Endothelial cell of umbilical vein (primary cell): ENCODE measurements at regions not wholly inside any gene's neighbourhood (a gene's known extent, or its start where the extent isn't known, plus 50 kb on each side); places are given as distances from the start of the nearest gene placed in this dataset.

Source experiments
- JUN ChIP-seq: IDR thresholded peaks from 2 replicates; pipeline ENCODE4 v1.6.1; 2011; ENCODE audit warnings: borderline replicate concordance, low read depth; ENCODE audit not compliant: insufficient read length, insufficient read depth
- POLR2A ChIP-seq: IDR thresholded peaks from 2 replicates; pipeline ENCODE4 v1.6.1; 2012; ENCODE audit warnings: low read depth, mild to moderate bottlenecking, control low read depth, low read length
- TF ChIP-seq, protein P1 (sequence below), 2 donors: IDR thresholded peaks; 1 replicate in 1 of 2; 2 replicates in 1 of 2; pipeline ENCODE4 v1.5.1; 2011; ENCODE audit warnings: low read length in 2 of 2, mild to moderate bottlenecking in 2 of 2, moderate library complexity in 2 of 2, control low read depth in 1 of 2, inconsistent platforms in 1 of 2, low read depth in 1 of 2; ENCODE audit not compliant: insufficient read depth in 1 of 2; ENCODE audit errors: extremely low read depth in 1 of 2

- TF ChIP-seq POLR2A, result no peak
- TF ChIP-seq, protein P1, sequence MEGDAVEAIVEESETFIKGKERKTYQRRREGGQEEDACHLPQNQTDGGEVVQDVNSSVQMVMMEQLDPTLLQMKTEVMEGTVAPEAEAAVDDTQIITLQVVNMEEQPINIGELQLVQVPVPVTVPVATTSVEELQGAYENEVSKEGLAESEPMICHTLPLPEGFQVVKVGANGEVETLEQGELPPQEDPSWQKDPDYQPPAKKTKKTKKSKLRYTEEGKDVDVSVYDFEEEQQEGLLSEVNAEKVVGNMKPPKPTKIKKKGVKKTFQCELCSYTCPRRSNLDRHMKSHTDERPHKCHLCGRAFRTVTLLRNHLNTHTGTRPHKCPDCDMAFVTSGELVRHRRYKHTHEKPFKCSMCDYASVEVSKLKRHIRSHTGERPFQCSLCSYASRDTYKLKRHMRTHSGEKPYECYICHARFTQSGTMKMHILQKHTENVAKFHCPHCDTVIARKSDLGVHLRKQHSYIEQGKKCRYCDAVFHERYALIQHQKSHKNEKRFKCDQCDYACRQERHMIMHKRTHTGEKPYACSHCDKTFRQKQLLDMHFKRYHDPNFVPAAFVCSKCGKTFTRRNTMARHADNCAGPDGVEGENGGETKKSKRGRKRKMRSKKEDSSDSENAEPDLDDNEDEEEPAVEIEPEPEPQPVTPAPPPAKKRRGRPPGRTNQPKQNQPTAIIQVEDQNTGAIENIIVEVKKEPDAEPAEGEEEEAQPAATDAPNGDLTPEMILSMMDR (IDR thresholded peaks at IDR 0.05; ENCODE audit: extremely low read depth in 1 of 2, insufficient read depth in 1 of 2, low read depth in 1 of 2, low read length in 2 of 2), result no peak
- no peak for TF ChIP-seq JUN
Observed at GRCh38 chr5:158471535-158471924, 612.6 kb upstream of the CLINT1 start.
